Mesendoderm (in vitro differentiated cells): ENCODE measurements at regions not wholly inside any gene's neighbourhood (a gene's known extent, or its start where the extent isn't known, plus 50 kb on each side); places are given as distances from the start of the nearest gene placed in this dataset.

Experiments
- DNase-seq: peaks from one replicate; pipeline ENCODE4 v3.0.0; 2013
- H2AK5ac ChIP-seq: 2 replicates; pipeline ENCODE4 v1.6.1; 2013; ENCODE audit warnings: low read length, inconsistent platforms
- H2BK120ac ChIP-seq: 2 replicates; pipeline ENCODE4 v1.6.1; 2013; ENCODE audit warnings: low read depth, mild to moderate bottlenecking, low read length, moderate library complexity, mixed read lengths
- H2BK15ac ChIP-seq: replicated peaks from 2 replicates; pipeline ENCODE4 v1.6.1; 2013; ENCODE audit warnings: low read depth, mild to moderate bottlenecking, moderate library complexity
- H2BK5ac ChIP-seq: 2 replicates; pipeline ENCODE4 v1.6.1; 2013; ENCODE audit warnings: low read length, inconsistent platforms
- H3K18ac ChIP-seq: 2 replicates; pipeline ENCODE4 v1.6.1; 2013; ENCODE audit warnings: mild to moderate bottlenecking, low read length, mixed read lengths
- H3K23ac ChIP-seq: one replicate; pipeline ENCODE4 v1.6.1; 2013; ENCODE audit warnings: low read length
- H3K27ac ChIP-seq: 2 replicates; pipeline ENCODE4 v1.5.1; 2013; ENCODE audit warnings: low read depth, mild to moderate bottlenecking, inconsistent platforms, low read length, moderate library complexity
- H3K27me3 ChIP-seq: 2 replicates; pipeline ENCODE4 v1.6.1; 2013; ENCODE audit warnings: low read length, control low read depth, mild to moderate bottlenecking, inconsistent platforms; ENCODE audit not compliant: insufficient read depth, poor library complexity
- H3K36me3 ChIP-seq: 2 replicates; pipeline ENCODE4 v1.6.1; 2013; ENCODE audit warnings: low read length, inconsistent platforms; ENCODE audit not compliant: control insufficient read depth, insufficient read depth
- H3K4ac ChIP-seq: one replicate; pipeline ENCODE4 v1.6.1; 2013; ENCODE audit warnings: low read depth, mild to moderate bottlenecking, low read length, moderate library complexity
- H3K4me1 ChIP-seq: 2 replicates; pipeline ENCODE4 v1.6.1; 2013; ENCODE audit warnings: low read depth, low read length, inconsistent platforms; ENCODE audit not compliant: control insufficient read depth
- H3K4me2 ChIP-seq: 2 replicates; pipeline ENCODE4 v1.6.1; 2013; ENCODE audit warnings: low read length
- H3K4me3 ChIP-seq: 2 replicates; pipeline ENCODE4 v1.5.1; 2013; ENCODE audit warnings: mild to moderate bottlenecking, low read length
- H3K56ac ChIP-seq: one replicate; pipeline ENCODE4 v1.6.1; 2013; ENCODE audit warnings: low read length
- H3K79me1 ChIP-seq: 2 replicates; pipeline ENCODE4 v1.6.1; 2013; ENCODE audit warnings: low read length, inconsistent platforms
- H3K79me2 ChIP-seq: 2 replicates; pipeline ENCODE4 v1.6.1; 2013; ENCODE audit warnings: mild to moderate bottlenecking, low read length; ENCODE audit not compliant: control insufficient read depth, insufficient read depth
- H3K9ac ChIP-seq: 2 replicates; pipeline ENCODE4 v1.6.1; 2013; ENCODE audit warnings: low read length, inconsistent platforms
- H4K5ac ChIP-seq: one replicate; pipeline ENCODE4 v1.6.1; 2013; ENCODE audit warnings: low read length
- H4K8ac ChIP-seq: one replicate; pipeline ENCODE4 v1.6.1; 2013; ENCODE audit warnings: low read depth, mild to moderate bottlenecking, control low read depth, low read length, moderate library complexity
- WGBS: extraction: QIAGEN DNeasy Blood & Tissue Kit; methylation state at CpG from one replicate; pipeline ENCODE4 v1.1.7; 2013; ENCODE audit warnings: low lambda C conversion rate, missing lambda C conversion rate; ENCODE audit not compliant: insufficient coverage; ENCODE audit errors: extremely low coverage; 5-methylcytosine and 5-hydroxymethylcytosine counted together

GRCh38 chr18:39743463-39743862 lies 2177.9 kb upstream of the CELF4 start:
- no peaks in the 10 kb centered on the region for H3K79me2 ChIP-seq
- H3K4me2 ChIP-seq, result no peak overlapping the region
- no peaks in the 10 kb centered on the region for H3K4me1 ChIP-seq
- H4K8ac ChIP-seq, result no peak overlapping the region
- no peak overlapping the region for H3K23ac ChIP-seq
- no peak overlapping the region for H3K18ac ChIP-seq
- H4K5ac ChIP-seq, result no peak overlapping the region
- DNase-seq, result no peak
- H2BK5ac ChIP-seq, result no peak overlapping the region
- no peaks in the 10 kb centered on the region for H3K27me3 ChIP-seq
- no peak overlapping the region for H3K56ac ChIP-seq
- H3K36me3 ChIP-seq, result no peaks in the 10 kb centered on the region
- no peak overlapping the region for H3K27ac ChIP-seq
- no peaks in the 10 kb centered on the region for H3K79me1 ChIP-seq
- no peak overlapping the region for H3K4me3 ChIP-seq
- no peak overlapping the region for H2BK15ac ChIP-seq
- H2BK120ac ChIP-seq, result no peak overlapping the region
- H2AK5ac ChIP-seq, result no peak overlapping the region
- no peak overlapping the region for H3K4ac ChIP-seq
- no peak overlapping the region for H3K9ac ChIP-seq

GRCh38 chr18:39741755-39742466 lies 2176.3 kb upstream of the CELF4 start:
- Histone ChIP-seq H4K8ac (no peak overlapping the region), H3K23ac (no peak overlapping the region), H3K18ac (no peak overlapping the region), H2BK120ac (no peak overlapping the region), H2AK5ac (no peak overlapping the region), H3K36me3 (no peaks in the 10 kb centered on the region), H2BK5ac (no peak overlapping the region), H2BK15ac (no peak overlapping the region), H3K79me1 (no peaks in the 10 kb centered on the region), H3K4me2 (no peak overlapping the region), H3K79me2 (no peaks in the 10 kb centered on the region), H3K27me3 (no peaks in the 10 kb centered on the region), H3K4me3 (no peak overlapping the region), H3K4ac (no peak overlapping the region), H4K5ac (no peak overlapping the region), H3K27ac (no peak overlapping the region), H3K9ac (no peak overlapping the region), H3K4me1 (no peaks in the 10 kb centered on the region), H3K56ac (no peak overlapping the region)
- WGBS, result no CpG with 5 or more reads among the region's 8 CpGs
- no peak for DNase-seq

GRCh38 chr18:39737869-39738268 lies 2172.3 kb upstream of the CELF4 start:
- no peak overlapping the region for H2BK120ac ChIP-seq
- H3K9ac ChIP-seq, result no peak overlapping the region

GRCh38 chr18:39732918-39733317 lies 2167.3 kb upstream of the CELF4 start:
- no peak overlapping the region for H3K23ac ChIP-seq
- H3K4me3 ChIP-seq, result no peak overlapping the region
- H3K56ac ChIP-seq, result no peak overlapping the region
- H4K5ac ChIP-seq, result no peak overlapping the region
- no peak overlapping the region for H2AK5ac ChIP-seq
- H2BK15ac ChIP-seq, result no peak overlapping the region
- no peaks in the 10 kb centered on the region for H3K36me3 ChIP-seq
- no peaks in the 10 kb centered on the region for H3K79me2 ChIP-seq
- no peak overlapping the region for H3K9ac ChIP-seq
- no peaks in the 10 kb centered on the region for H3K79me1 ChIP-seq
- DNase-seq, result no peak
- WGBS, result no CpG with 5 or more reads among the region's 2 CpGs
- H3K27ac ChIP-seq, result no peak overlapping the region
- no peak overlapping the region for H3K4ac ChIP-seq
- no peaks in the 10 kb centered on the region for H3K27me3 ChIP-seq
- no peak overlapping the region for H2BK5ac ChIP-seq
- no peak overlapping the region for H3K18ac ChIP-seq
- no peak overlapping the region for H4K8ac ChIP-seq
- H3K4me2 ChIP-seq, result no peak overlapping the region
- H3K4me1 ChIP-seq, result no peaks in the 10 kb centered on the region
- H2BK120ac ChIP-seq, result no peak overlapping the region

More at GRCh38 chr18:39737869-39738268, 2172.3 kb upstream of the CELF4 start:
- no peak overlapping the region for H3K27ac ChIP-seq
- no peaks in the 10 kb centered on the region for H3K4me1 ChIP-seq
- H3K79me2 ChIP-seq, result no peaks in the 10 kb centered on the region
- no peaks in the 10 kb centered on the region for H3K36me3 ChIP-seq
- no peak overlapping the region for H2BK15ac ChIP-seq
- no peak overlapping the region for H4K8ac ChIP-seq
- H3K18ac ChIP-seq, result no peak overlapping the region
- no peaks in the 10 kb centered on the region for H3K27me3 ChIP-seq
- no peak overlapping the region for H3K4ac ChIP-seq
- no peak overlapping the region for H2AK5ac ChIP-seq
- H2BK5ac ChIP-seq, result no peak overlapping the region
- DNase-seq, result no peak
- H3K4me3 ChIP-seq, result no peak overlapping the region
- H3K56ac ChIP-seq, result no peak overlapping the region
- H3K23ac ChIP-seq, result no peak overlapping the region
- H4K5ac ChIP-seq, result no peak overlapping the region
- no peaks in the 10 kb centered on the region for H3K79me1 ChIP-seq
- no peak overlapping the region for H3K4me2 ChIP-seq
- 100% methylated on average over 1 of the region's 3 CpGs for WGBS

GRCh38 chr18:39730606-39731005 lies 2165.0 kb upstream of the CELF4 start:
- Histone ChIP-seq H3K4me2 (no peak overlapping the region), H3K27me3 (no peaks in the 10 kb centered on the region), H3K79me2 (no peaks in the 10 kb centered on the region), H3K4me1 (no peaks in the 10 kb centered on the region), H3K27ac (no peak overlapping the region), H3K23ac (no peak overlapping the region), H4K8ac (no peak overlapping the region), H3K79me1 (no peaks in the 10 kb centered on the region), H3K9ac (no peak overlapping the region), H3K56ac (no peak overlapping the region), H2BK15ac (no peak overlapping the region), H3K36me3 (no peaks in the 10 kb centered on the region), H3K4ac (no peak overlapping the region), H3K18ac (no peak overlapping the region), H3K4me3 (no peak overlapping the region), H2BK120ac (no peak overlapping the region), H4K5ac (no peak overlapping the region), H2BK5ac (no peak overlapping the region), H2AK5ac (no peak overlapping the region)
- DNase-seq, result no peak

- H3K9ac ChIP-seq, result no peak overlapping the region
- no peak overlapping the region for H2BK15ac ChIP-seq
- H3K56ac ChIP-seq, result no peak overlapping the region
- H3K4me2 ChIP-seq, result no peak overlapping the region
- no peaks in the 10 kb centered on the region for H3K79me2 ChIP-seq
- no peaks in the 10 kb centered on the region for H3K27me3 ChIP-seq
- no peak overlapping the region for H3K4me3 ChIP-seq
- no peak overlapping the region for H4K5ac ChIP-seq
- H2BK120ac ChIP-seq, result no peak overlapping the region
- no peak overlapping the region for H3K23ac ChIP-seq
- H3K36me3 ChIP-seq, result no peaks in the 10 kb centered on the region
- H3K18ac ChIP-seq, result no peak overlapping the region
- no peak overlapping the region for H3K27ac ChIP-seq
- no peak overlapping the region for H3K4ac ChIP-seq
- no peak overlapping the region for H4K8ac ChIP-seq
- no peak overlapping the region for H2AK5ac ChIP-seq
- H2BK5ac ChIP-seq, result no peak overlapping the region
- DNase-seq, result no peak
- no peaks in the 10 kb centered on the region for H3K4me1 ChIP-seq
- H3K79me1 ChIP-seq, result no peaks in the 10 kb centered on the region
Measured at GRCh38 chr18:39724652-39725051, 2159.1 kb upstream of the CELF4 start.
